ENCODE measurements at regions not wholly inside any gene's neighbourhood (a gene's known extent, or its start where the extent isn't known, plus 50 kb on each side); places are given as distances from the start of the nearest gene placed in this dataset.
A peak's percentile ranks its signal among the peaks of the same experiment; 100 is the strongest.

GRCh38 chr1:173407846-173408245 lies 69.3 kb upstream of the PRDX6 start:
- in situ Hi-C loops (cut with MboI) (no loop called here), intact Hi-C loops (cut with micrococcal nuclease; ENCODE audit: unreplicated experiment) (no loop called here)
- H3K9ac ChIP-seq (ENCODE audit: control insufficient read depth, insufficient read depth, low read length) = no peak overlapping the region
- DNase-seq (ENCODE audit: low read depth, low spot score) (no peak), FAIRE-seq (no peak), ATAC-seq (no peak)
- no peak overlapping the region for H3K4me3 ChIP-seq
- H3K79me2 ChIP-seq (ENCODE audit: control insufficient read depth, insufficient read depth, low read length) = no peaks in the 10 kb centered on the region; the same call in none of the 2 replicates
- POLR2A ChIA-PET = interaction anchor here (0.9 to 1.4 kb wide), 5 partner anchors 8 to 589 kb away, joined by 3 to 7 read pairs (median 3); no protein-coding TSS in a partner anchor
- H3K36me3 ChIP-seq (ENCODE audit: control insufficient read depth in 2 of 2, insufficient read depth in 2 of 2, low read length in 1 of 2) = no peaks in the 10 kb centered on the region
- SMC1A ChIA-PET (ENCODE audit: uncharacterized antibody, unreplicated experiment) = interaction anchor here (0.5 to 17.9 kb wide), 16 partner anchors 8 to 583 kb away, joined by 3 to 348 read pairs (median 4); partner anchors contain the start of gene TNFSF4
- peaks cover 55% of the 10 kb centered on the region for H3K4me1 ChIP-seq (ENCODE audit: control insufficient read depth, insufficient read depth, low read length)
- no peaks in the 10 kb centered on the region for H3K27me3 ChIP-seq (replicated peaks in 1 of 2; ENCODE audit: control insufficient read depth in 2 of 2, insufficient read depth in 2 of 2, low read length in 1 of 2)
- no peak overlapping the region for H2AFZ ChIP-seq (ENCODE audit: control insufficient read depth, low read depth, low read length)
- CTCF ChIA-PET = interaction anchor here (0.7 to 2.5 kb wide), 9 partner anchors 8 to 665 kb away, joined by 3 to 8 read pairs (median 4); no protein-coding TSS in a partner anchor
- 0 out of 2 replicates have a peak overlapping the region, but pooled peaks have one; percentile 98 for H3K4me2 ChIP-seq (ENCODE audit: control insufficient read depth, insufficient read depth)
- RAD21 ChIA-PET (ENCODE audit: unreplicated experiment) = interaction anchor here (0.9 to 5.4 kb wide), 12 partner anchors 11 to 206 kb away, joined by 3 to 36 read pairs (median 4); no protein-coding TSS in a partner anchor
- no TSS peak for BruUV-seq (replicated peaks)
- no peaks in the 10 kb centered on the region for H4K20me1 ChIP-seq (ENCODE audit: control insufficient read depth, insufficient read depth)
- H3K9me3 ChIP-seq (replicated peaks; ENCODE audit: control insufficient read depth, insufficient read depth, low read length) = no peaks in the 10 kb centered on the region; the same call in 2 of the 3 replicates
- peak overlapping the region; percentile 76; the same call in 1 of the 2 replicates for H3K27ac ChIP-seq (ENCODE audit: control insufficient read depth, insufficient read depth)
- TF ChIP-seq FOXM1 (IDR thresholded peaks at IDR 0.05; ENCODE audit: low read depth, low read length) (no peak), SRF (IDR thresholded peaks at IDR 0.05; ENCODE audit: low read depth in 2 of 2, low read length in 2 of 2) (no peak), STAT1 (conservative IDR thresholded peaks at IDR 0.05) (no peak), HDAC6 (IDR thresholded peaks at IDR 0.05; ENCODE audit: unreplicated experiment) (no peak), RUNX3 (IDR thresholded peaks at IDR 0.05; ENCODE audit: low read length) (no peak), RAD21 (IDR thresholded peaks at IDR 0.05; ENCODE audit: insufficient read depth, low read depth, low read length) (no peak), POLR2AphosphoS5 (IDR thresholded peaks at IDR 0.05; ENCODE audit: low read length) (no peak), EGR1 (IDR thresholded peaks at IDR 0.05; ENCODE audit: borderline replicate concordance in 1 of 2, low read depth in 2 of 2, low read length in 2 of 2) (no peak), SPI1 (IDR thresholded peaks at IDR 0.05; ENCODE audit: borderline replicate concordance, insufficient read depth, low read depth, low read length) (no peak), IKZF1 (conservative IDR thresholded peaks at IDR 0.05) (no peak), BCLAF1 (IDR thresholded peaks at IDR 0.05) (no peak), BMI1 (IDR thresholded peaks at IDR 0.05; ENCODE audit: borderline replicate concordance) (no peak), SREBF1 (IDR thresholded peaks at IDR 0.05; ENCODE audit: low read length) (no peak), ZZZ3 (IDR thresholded peaks at IDR 0.05; ENCODE audit: control insufficient read depth, insufficient read length, low read depth) (no peak), JUNB (IDR thresholded peaks at IDR 0.05) (no peak), MYB (IDR thresholded peaks at IDR 0.05; ENCODE audit: borderline replicate concordance, low read depth, low read length) (no peak), BHLHE40 (IDR thresholded peaks at IDR 0.05; ENCODE audit: borderline replicate concordance in 1 of 2, low read depth in 2 of 2, low read length in 1 of 2) (no peak)
- TF ChIP-seq, protein P1, sequence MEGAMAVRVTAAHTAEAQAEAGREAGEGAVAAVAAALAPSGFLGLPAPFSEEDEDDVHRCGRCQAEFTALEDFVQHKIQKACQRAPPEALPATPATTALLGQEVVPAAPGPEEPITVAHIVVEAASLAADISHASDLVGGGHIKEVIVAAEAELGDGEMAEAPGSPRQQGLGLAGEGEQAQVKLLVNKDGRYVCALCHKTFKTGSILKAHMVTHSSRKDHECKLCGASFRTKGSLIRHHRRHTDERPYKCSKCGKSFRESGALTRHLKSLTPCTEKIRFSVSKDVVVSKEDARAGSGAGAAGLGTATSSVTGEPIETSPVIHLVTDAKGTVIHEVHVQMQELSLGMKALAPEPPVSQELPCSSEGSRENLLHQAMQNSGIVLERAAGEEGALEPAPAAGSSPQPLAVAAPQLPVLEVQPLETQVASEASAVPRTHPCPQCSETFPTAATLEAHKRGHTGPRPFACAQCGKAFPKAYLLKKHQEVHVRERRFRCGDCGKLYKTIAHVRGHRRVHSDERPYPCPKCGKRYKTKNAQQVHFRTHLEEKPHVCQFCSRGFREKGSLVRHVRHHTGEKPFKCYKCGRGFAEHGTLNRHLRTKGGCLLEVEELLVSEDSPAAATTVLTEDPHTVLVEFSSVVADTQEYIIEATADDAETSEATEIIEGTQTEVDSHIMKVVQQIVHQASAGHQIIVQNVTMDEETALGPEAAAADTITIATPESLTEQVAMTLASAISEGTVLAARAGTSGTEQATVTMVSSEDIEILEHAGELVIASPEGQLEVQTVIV (IDR thresholded peaks at IDR 0.05; ENCODE audit: borderline replicate concordance, partially characterized antibody) = no peak

Measured in GM12878 (cell line).